SK-N-SH treated with all-trans-retinoic acid at 6 μM for 48 hours (cell line): ENCODE measurements at regions not wholly inside any gene's neighbourhood (a gene's known extent, or its start where the extent isn't known, plus 50 kb on each side); places are given as distances from the start of the nearest gene placed in this dataset.

Experiments
- ARNTL ChIP-seq: fragments of 450-650 bp; formaldehyde crosslinking; IDR thresholded peaks from 2 replicates; pipeline ENCODE4 v1.5.0; 2020; ENCODE audit warnings: low read depth, mild to moderate bottlenecking, moderate library complexity, borderline replicate concordance
- SNAI2 ChIP-seq: fragments of 250-450 bp; sonication (Bioruptor Pico); IDR thresholded peaks from 2 replicates; pipeline ENCODE4 v1.5.0; 2020; ENCODE audit warnings: mild to moderate bottlenecking, moderate library complexity

GRCh38 chr5:138640646-138641254 is 65.5 kb upstream of the HSPA9 start:
- TF ChIP-seq SNAI2 (CRISPR knock-in tag), result no peak
- TF ChIP-seq ARNTL (CRISPR knock-in tag), result no peak
